Esophagus squamous epithelium (tissue), 4 donors: ENCODE measurements at regions not wholly inside any gene's neighbourhood (a gene's known extent, or its start where the extent isn't known, plus 50 kb on each side); places are given as distances from the start of the nearest gene placed in this dataset.

Source experiments
- CTCF ChIP-seq, 6 experiments: fragments of 450-650 bp in 4 of 6; fragments of 200-600 bp in 2 of 6; sonication (generic) in 2 of 6; IDR thresholded peaks; one replicate each; pipeline ENCODE4 v1.5.1; 2016 to 2019; ENCODE audit warnings: antibody characterized with exemption in 6 of 6, mild to moderate bottlenecking in 4 of 6, moderate library complexity in 4 of 6
- POLR2A ChIP-seq, 4 donors: fragments of 450-650 bp; IDR thresholded peaks; one replicate each; pipeline ENCODE4 v1.6.1; 2017; ENCODE audit warnings: antibody characterized with exemption in 4 of 4, mild to moderate bottlenecking in 4 of 4, moderate library complexity in 3 of 4

- TF ChIP-seq CTCF (IDR thresholded peaks at IDR 0.05) (no peak), POLR2A (IDR thresholded peaks at IDR 0.05) (no peak)
These were observed 377.8 kb downstream of the PCDH7 start for GRCh38 chr4:31097999-31098398.
